ENCODE measurements at regions not wholly inside any gene's neighbourhood (a gene's known extent, or its start where the extent isn't known, plus 50 kb on each side); places are given as distances from the start of the nearest gene placed in this dataset.

DNA sequence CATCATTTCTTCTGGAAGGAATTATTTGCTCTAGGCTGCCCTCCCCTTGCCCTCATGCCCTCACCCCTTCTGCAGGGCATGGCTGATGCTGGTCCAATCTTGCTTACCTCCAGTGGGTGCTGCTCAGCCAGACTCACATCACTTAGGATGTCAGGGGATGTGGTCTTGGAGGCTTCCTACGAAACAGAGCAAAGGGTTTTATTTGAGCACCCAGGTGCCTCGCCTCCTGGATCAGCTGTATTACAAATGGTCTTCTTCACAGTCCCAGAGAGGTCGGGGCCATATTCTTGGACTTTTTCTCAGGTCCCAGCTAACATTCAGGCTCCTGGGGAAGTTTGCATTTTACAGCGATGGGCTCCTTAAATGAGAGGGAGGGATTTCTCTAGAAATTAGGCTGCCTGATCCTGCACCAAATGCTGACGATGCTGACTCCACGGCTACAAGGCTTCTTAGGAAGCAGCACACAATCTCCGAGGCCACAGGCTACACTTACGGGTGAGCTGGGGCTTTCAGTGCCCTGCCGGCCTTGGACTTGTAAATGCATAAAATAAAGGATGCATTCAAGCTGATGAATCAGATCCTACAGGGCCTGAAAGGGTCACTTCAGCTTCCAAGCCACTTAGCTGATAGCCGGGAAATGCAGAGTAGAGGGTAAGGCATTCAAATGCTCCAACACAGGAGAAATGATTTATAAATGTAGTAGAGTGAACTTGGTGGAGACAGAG is 159.8 kb upstream of the ECI2 start:
- no peak for DNase-seq (ENCODE audit: low read depth)

GRCh38 chr6:4294636-4295035 is 159.3 kb upstream of the ECI2 start:
- DNase-seq (ENCODE audit: low read depth) = no peak

GRCh38 chr6:4291453-4292403 is 156.4 kb upstream of the ECI2 start:
- no peak for DNase-seq (ENCODE audit: low read depth)

DNA sequence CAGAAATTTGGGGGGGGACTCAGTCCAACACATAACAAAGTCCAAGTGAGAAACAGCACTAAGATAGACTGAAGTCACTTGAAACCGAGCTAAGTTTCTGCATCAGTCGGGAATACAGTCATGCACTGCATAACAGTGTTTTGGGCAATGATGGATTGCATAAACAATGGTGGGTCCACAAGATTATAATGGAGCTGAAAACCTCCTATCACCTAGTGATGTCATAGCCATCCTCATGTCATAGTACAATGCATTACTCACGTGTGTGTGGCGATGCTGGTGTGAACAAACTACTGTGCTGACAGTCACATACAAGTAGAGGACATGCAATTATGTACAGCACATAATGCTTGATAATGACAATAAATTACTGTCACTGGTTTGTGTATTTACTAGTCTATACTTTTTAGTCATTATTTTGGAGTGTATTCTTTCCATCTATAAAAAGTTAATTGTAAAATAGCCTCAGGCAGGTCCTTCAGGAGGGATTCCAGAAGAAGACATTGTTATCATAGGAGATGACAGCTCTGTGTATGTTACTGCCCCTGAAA is 154.5 kb upstream of the ECI2 start:
- DNase-seq (ENCODE audit: low read depth) = no peak

DNA sequence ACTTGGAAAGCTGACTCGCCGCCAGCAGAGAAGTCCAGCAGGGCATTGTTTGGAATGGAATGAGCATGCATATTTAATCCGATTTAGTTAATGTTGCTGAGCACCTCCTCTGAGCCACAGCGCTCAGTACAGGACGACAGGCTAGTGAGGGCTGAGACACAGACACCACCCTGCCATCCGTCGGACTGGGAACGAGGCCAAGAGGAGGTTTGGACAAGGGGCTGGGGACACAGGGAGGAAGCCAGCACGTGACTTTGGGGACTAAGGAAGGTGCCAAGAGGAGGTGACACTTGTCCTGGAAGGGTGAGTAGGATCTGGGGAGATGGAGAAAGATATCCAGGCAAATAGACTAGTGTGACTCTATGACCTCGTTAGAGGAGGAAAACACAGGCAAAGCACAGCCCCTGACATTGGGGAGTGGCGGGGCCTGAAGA is 152.5 kb upstream of the ECI2 start:
- DNase-seq (ENCODE audit: low read depth) = no peak

- DNase-seq (ENCODE audit: low read depth) = no peak
Observed at GRCh38 chr6:4287372-4287771, 152.0 kb upstream of the ECI2 start.

DNA sequence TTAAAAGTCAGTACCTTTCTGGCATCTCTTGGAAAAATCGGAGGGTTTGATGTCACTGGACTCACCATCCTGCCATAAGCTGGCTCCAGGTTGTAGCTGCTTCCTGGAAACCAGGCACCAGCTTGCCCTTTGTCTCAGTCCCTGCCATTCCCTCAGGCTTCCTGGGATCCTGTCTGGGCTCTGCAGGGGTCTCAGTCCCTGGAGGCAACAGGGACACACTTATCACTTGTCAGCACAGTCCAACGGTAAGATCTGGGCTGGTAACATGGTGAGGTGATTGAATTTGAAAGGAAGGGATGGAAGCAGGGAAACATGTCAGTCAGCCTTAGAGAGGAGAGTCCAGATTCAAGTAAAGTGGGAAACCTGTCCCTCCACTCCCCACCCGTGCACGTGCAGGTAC is 147.6 kb upstream of the ECI2 start:
- no peak for DNase-seq (ENCODE audit: low read depth)

- DNase-seq (ENCODE audit: low read depth) = no peak
Observed at GRCh38 chr6:4281341-4282293, 146.2 kb upstream of the ECI2 start.

- no peak for DNase-seq (ENCODE audit: low read depth)
Observed at GRCh38 chr6:4280707-4281106, 145.3 kb upstream of the ECI2 start.

DNA sequence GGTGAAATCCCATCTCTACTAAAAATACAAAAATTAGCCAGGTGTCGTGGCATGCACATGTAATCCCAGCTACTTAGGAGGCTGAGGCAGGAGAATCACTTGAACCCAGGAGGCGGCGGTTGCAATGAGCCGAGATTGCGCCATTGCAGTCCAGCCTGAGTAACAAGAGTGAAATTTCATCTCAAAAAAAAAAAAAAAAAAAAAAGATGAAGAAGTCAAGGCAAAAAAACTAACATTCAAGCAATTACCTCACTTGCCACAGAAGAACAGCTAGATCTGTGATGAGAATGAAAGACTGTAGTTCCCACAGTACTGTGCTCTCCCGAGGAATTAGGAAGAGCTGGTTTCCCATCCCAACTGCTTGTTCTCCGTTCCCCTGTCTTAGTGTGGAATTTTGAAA is 144.7 kb upstream of the ECI2 start:
- DNase-seq (ENCODE audit: low read depth) = no peak

DNA sequence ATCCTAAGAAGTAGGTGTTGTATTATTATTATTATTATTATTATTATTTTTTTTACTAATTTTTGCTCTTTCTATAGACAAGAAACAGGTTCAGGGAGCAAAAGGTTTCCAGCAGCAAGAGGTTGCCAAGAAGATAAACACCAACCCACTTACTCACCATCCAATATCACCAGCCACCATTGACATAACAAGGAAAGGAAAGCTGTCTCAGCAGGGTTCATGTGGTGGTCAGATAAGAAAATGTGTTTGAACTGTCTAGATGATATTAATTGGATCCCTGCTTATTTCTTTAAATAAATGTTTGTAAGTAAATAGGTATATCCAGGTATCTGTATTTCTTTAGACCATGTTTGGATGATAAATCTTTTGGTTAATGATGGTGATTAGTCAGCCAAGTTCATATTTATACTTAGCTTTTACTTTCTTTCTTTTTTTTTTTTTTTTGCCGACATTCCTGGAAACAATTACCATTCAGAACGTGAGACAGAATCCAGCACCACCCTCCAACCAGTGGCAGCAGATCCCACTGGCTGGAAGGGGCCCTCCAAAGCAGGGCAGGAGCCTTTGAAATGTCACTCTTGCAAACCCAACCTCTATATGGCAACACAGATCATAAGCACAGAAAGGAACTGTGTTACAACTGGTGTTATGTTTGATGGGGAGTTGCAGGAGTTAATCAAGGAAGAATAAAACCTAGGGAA is 139.2 kb upstream of the ECI2 start:
- DNase-seq (ENCODE audit: low read depth) = no peak

DNA sequence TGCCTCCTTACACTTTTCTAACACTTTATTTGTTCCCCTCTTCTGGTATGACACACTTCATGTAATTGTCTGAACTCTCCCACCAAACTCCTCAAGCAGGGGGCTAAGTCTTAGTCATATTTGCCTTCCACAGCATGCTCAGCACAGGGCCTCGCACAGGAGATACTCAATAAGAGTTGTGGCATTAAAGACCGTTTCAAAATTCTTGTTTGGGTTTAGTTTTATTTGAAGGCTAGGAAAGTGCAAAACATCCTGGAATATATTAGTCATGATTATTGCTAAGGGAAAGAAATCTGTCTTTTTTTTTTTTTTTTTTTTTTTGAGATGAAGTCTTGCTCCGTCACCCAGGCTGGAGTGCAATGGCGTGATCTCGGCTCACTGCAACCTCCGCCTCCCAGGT is 137.6 kb upstream of the ECI2 start:
- no peak for DNase-seq (ENCODE audit: low read depth)

GRCh38 chr6:4271761-4272470 is 136.5 kb upstream of the ECI2 start:
- DNase-seq (ENCODE audit: low read depth) = no peak

DNA sequence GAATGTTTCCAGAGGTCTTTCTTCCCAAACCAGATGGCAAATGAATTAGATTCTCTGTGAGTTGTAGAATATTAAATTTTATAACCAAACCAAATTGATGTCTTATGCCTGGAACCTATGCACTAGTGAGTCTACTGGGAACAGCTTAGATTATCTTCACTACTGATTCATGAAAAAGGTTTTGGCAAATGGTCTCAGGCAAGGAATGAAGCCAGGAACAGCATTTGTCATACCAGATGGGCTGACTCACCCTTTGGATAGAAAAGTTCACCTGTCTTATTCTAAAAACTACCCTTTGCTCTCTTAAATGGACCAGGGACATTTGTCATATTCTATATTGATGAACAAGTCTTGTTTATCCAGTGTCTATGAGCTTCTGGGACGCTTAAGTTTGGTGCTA is 135.4 kb upstream of the ECI2 start:
- DNase-seq (ENCODE audit: low read depth) = no peak

DNA sequence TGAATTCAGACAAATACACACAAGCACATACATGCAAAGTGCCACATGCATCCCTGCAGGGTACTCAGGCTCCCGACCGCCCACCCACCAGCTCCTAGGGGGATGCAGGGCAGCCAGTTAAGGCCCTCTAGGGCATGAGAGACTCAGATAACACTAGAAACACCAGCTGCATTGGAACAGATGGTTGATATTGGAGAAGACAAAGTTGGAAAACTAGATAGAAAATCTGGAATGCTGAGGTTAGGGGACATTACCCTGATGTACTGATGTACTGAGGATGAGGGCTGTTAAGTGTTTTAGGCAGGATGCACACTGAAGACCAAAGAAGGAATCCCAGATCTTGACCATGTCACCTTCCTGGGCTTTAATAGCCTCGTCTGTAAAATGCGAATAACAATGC is 134.6 kb upstream of the ECI2 start:
- no peak for DNase-seq (ENCODE audit: low read depth)

- DNase-seq (ENCODE audit: low read depth) = no peak
Observed at GRCh38 chr6:4268171-4268570, 132.8 kb upstream of the ECI2 start.

DNA sequence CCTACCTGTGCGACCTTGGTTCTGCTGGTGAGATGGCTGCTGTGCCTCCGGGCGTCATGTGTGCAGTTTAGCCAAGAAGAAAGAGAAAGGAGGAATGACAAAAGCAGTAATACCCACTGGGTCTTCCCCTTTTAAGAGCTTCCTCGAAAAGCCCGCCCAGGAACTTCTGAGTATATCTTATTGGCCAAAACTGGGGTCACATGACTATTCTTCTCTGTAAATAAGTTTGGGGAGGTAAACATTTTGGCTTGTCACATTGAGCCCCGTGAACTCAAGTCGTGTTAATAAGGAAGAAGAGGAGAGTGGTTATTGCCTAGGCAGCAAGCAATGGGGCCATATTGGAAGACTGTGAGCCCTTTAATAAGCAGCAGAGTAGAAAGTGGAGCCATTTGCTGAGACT is 130.4 kb upstream of the ECI2 start:
- no peak for DNase-seq (ENCODE audit: low read depth)

- DNase-seq (ENCODE audit: low read depth) = no peak
Observed at GRCh38 chr6:4264601-4265000, 129.2 kb upstream of the ECI2 start.

DNA sequence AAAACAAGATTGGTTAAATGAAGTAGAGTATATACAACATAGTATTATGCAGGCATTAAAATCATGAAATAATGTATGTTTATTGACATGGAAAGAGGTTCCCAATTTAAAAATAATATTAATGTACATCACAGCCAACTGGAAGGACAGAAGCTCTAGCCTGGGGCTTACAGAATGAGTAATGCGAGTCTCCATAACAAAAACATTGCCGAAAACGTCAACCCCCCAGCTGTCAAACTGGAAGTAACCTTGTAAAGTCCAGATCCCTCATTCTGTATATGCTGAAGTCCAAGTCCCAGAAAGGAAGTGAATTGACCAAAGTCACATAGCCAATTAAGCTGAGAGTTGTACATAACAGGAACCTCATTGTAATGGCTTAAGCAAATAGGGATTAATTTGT is 128.7 kb upstream of the ECI2 start:
- DNase-seq (ENCODE audit: low read depth) = no peak

DNA sequence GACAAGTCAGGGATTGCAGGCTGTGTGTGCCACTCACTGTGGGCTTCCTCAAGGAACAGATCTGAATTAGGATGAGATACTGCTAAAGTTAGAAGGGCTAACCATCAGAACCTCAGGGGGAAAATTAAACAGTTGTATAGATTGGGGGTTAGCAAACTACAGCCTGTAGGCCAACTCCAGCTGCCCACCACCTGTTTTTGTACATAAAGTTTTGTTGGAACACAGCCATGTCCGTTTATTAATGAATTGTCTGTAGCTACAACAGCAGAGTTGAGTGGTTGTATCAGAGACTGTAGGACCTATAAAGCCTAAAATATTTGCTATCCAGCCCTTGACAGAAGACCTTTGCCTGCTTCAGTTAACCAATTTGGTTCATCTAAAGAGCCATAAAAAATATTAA is 127.2 kb upstream of the ECI2 start:
- no peak for DNase-seq (ENCODE audit: low read depth)

DNA sequence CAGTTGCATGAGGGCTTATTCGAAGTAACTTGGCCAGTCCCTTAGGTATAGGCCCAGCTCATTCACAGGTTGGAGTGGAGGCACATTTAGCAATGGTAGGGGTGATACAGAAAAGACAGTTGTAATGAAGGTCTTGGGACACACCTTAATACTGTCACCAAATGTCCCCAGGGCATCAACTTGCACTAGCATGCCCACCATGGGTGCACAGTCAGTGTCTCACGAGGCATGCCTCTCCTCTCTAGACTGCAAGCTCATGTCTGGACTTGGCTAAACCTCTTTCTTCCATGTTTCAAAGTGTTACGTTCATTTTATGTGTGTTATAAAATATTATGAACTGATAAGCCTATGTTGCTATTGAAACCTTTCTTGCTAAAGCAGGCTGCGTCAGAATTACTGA is 124.0 kb upstream of the ECI2 start:
- no peak for DNase-seq (ENCODE audit: low read depth)

All from stimulated activated CD8-positive, alpha-beta memory T cell treated with anti-CD3 and anti-CD28 coated beads, Interleukin-12 subunit alpha, Interleukin-12 subunit beta, amount 100 ng/mL, for 1 hour (primary cell).